ENCODE measurements at regions not wholly inside any gene's neighbourhood (a gene's known extent, or its start where the extent isn't known, plus 50 kb on each side); places are given as distances from the start of the nearest gene placed in this dataset.
"Not testable (repeated sequence)": the region's sequence is repeated elsewhere in the genome, so short reads cannot be mapped to it uniquely, and the experiment has no call there.

DNA sequence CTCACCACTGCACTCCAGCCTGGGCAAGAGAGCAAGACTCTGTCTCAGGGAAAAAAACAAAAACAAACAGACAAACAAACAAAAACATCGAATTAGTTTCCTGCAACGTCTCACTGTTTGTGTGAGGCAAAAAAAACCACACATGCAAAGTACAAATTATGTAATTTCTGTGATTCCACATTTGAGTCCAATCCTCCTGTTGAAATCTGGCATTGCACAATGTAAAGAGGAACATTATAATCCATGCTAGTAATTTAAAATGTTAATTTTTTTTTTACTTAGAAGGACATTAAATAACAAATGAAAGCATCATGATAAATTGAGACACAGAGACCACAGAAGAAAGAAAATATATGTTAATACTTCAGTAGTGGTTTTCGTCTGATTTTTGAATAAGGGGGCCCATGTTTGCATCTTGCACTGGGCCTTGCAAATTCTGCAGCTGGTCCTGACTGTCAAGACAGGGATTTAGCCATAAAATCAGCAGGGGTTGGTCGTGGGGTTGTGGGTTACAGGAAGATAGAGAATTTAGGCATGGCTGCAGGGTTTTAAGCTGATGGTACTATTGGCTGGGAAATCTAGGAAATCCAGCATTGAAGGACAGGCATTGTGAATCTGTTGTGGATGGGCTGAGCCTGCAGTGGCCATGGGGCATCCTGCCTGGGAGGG, 102.6 kb upstream of the ALDH3B2 start:
- Mint-ChIP-seq H3K36me3 (ENCODE audit: low read depth) (no peaks in the 10 kb centered on the region), H3K27ac (no peak overlapping the region), H3K4me1 (ENCODE audit: low read depth) (no peaks in the 10 kb centered on the region), H3K4me3 (ENCODE audit: low read depth) (no peak overlapping the region), H3K27me3 (ENCODE audit: low read depth) (peaks cover 39% of the 10 kb centered on the region), H3K9me3 (no peaks in the 10 kb centered on the region)
- DNase-seq (ENCODE audit: low spot score) = no peak
- intact Hi-C loops (cut with micrococcal nuclease) = no loop called here

DNA sequence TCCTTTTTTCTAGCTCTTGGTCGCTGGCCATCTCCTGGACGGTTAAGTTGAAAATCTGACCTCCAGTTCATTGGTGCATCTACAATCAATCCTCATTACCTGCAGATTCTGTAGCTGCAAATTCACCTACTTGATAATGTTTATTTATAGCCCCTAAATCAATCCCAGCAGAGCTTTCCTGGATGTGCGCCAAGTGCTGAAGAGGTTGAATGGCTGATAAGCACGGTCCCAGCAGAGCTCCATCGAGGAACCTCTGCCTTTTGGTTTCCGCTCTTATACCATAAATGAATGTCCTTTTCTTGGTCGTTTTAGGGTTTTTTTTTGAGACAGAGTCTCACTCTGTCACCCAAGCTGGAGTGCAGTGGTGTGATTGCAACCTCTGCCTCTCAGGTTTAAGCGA, 99.8 kb upstream of the ALDH3B2 start:
- intact Hi-C loops (cut with micrococcal nuclease); H3K4me1 Mint-ChIP-seq (ENCODE audit: low read depth); H3K4me3 Mint-ChIP-seq (ENCODE audit: low read depth); DNase-seq (ENCODE audit: low spot score); H3K27ac Mint-ChIP-seq; H3K36me3 Mint-ChIP-seq (ENCODE audit: low read depth); H3K9me3 Mint-ChIP-seq: not testable (repeated sequence)
- H3K27me3 Mint-ChIP-seq (ENCODE audit: low read depth) = peaks cover 34% of the 10 kb centered on the region

DNA sequence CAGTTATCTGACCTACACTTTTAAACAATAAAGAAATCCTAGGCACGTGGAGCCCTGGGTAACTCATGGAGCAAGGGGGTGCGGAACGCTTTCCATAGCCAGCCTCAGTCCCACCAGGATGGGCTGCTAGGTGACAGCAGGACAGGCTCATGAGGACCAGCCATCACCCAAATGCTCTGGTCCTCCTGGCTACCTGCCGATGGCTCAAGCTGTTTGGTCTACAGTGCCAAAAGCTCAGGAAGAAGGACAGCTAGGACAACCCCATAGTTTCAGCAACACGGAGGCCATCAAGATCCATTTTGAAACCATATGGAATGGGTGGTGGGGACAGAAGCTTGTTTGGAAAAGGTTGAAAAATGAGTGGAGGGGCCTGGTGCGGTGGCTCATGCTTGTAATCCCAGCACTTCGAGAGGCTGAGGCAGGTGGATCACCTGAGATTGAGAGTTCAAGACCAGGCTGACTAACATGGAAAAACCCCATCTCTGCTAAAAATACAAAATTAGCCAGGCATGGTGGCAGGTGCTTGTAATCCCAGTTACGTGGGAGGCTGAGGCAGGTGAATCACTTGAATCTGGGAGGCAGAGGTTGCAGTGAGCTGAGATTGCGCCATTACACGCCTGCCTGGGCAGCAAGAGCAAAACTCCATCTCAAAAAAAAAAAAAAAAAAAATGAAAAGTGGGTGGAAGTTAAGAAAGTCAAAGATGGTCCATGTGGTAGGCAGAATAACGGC, 93.7 kb upstream of the ALDH3B2 start:
- H3K4me3 Mint-ChIP-seq (ENCODE audit: low read depth); H3K27ac Mint-ChIP-seq; H3K4me1 Mint-ChIP-seq (ENCODE audit: low read depth); H3K36me3 Mint-ChIP-seq (ENCODE audit: low read depth); DNase-seq (ENCODE audit: low spot score); intact Hi-C loops (cut with micrococcal nuclease); H3K9me3 Mint-ChIP-seq: not testable (repeated sequence)
- peaks cover 19% of the 10 kb centered on the region for H3K27me3 Mint-ChIP-seq (ENCODE audit: low read depth)

DNA sequence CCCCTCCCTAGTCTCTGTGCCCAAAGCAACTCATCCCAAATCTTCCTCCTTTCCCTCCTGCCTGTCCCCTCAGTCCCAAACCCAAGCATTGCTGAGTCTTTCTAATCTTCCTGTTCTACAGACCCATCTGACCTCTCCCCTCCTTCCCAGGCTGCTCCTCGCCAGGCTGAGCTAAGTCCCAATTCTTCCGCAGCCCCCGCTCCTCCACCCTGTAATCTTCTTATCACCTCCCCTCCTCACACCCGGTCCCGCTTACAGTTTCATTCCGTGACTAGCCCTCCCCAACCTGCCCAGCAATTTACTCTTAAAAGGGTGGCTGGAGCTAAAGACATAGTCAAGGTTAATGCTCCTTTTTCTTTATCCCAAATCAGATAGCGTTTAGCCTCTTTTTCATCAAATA, 86.8 kb upstream of the ALDH3B2 start:
- H3K9me3 Mint-ChIP-seq; H3K27ac Mint-ChIP-seq; intact Hi-C loops (cut with micrococcal nuclease); H3K4me3 Mint-ChIP-seq (ENCODE audit: low read depth); H3K36me3 Mint-ChIP-seq (ENCODE audit: low read depth); H3K4me1 Mint-ChIP-seq (ENCODE audit: low read depth); DNase-seq (ENCODE audit: low spot score): not testable (repeated sequence)
- H3K27me3 Mint-ChIP-seq (ENCODE audit: low read depth) = peaks cover 15% of the 10 kb centered on the region

DNA sequence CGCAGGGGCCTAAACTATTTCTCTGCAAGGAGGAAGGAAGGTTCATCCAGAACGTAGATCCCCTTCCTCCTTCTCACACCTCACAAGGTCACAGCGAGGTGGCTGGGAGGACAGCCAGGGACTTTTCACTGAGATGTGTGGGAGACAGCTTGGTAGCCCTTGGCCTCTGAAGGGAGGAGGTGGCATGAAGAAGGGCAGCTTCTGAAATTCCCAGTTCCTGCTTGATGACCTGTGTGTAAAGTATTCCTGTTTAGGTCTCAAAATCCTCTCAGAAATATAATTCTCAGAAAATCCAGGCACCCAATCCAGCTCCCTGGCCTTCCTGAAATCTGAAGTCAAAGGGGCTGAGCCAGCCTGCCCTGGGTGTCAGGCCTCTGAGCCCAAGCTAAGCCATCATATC, 84.9 kb upstream of the ALDH3B2 start:
- peaks cover 16% of the 10 kb centered on the region for H3K27me3 Mint-ChIP-seq (ENCODE audit: low read depth)
- H3K36me3 Mint-ChIP-seq (ENCODE audit: low read depth); H3K4me3 Mint-ChIP-seq (ENCODE audit: low read depth); intact Hi-C loops (cut with micrococcal nuclease); H3K9me3 Mint-ChIP-seq; H3K27ac Mint-ChIP-seq; DNase-seq (ENCODE audit: low spot score); H3K4me1 Mint-ChIP-seq (ENCODE audit: low read depth): not testable (repeated sequence)

DNA sequence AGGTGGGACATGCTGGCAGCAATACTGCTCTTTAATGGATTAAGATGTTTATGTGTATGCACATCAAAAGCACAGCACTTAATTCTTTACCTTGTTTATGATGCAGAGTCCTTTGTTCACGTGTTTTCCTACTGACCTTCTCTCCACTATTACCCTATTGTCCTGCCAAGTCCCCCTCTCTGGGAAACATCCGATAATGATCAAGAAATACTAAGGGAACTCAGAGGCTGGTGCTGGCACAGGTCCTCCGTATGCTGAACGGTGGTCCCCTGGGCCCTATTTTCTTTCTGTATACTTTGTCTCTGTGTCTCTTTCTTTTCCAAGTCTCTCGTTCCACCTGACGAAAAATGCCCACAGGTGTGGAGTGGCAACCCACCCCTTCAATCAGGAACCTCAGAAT, 84.0 kb upstream of the ALDH3B2 start:
- DNase-seq (ENCODE audit: low spot score); H3K36me3 Mint-ChIP-seq (ENCODE audit: low read depth); H3K27ac Mint-ChIP-seq; H3K9me3 Mint-ChIP-seq; H3K4me1 Mint-ChIP-seq (ENCODE audit: low read depth); intact Hi-C loops (cut with micrococcal nuclease); H3K4me3 Mint-ChIP-seq (ENCODE audit: low read depth): not testable (repeated sequence)
- peaks cover 13% of the 10 kb centered on the region for H3K27me3 Mint-ChIP-seq (ENCODE audit: low read depth)

DNA sequence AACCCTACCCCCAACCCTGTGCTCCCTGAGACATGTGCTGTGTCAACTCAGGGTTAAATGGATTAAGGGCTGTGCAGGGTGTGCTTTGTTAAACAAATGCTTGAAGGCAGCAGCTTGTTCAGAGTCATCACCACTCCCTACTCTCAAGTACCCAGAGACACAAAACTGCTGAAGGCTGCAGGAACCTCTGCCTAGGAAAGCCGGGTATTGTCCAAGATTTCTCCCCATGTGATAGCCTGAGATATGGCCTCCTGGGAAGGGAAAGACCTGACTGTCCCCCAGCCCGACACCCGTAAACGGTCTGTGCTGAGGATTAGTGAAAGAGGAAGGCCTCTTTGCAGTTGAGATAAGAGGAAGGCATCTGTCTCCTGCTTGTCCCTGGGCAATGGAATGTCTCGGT, 83.6 kb upstream of the ALDH3B2 start:
- H3K9me3 Mint-ChIP-seq; H3K36me3 Mint-ChIP-seq (ENCODE audit: low read depth); H3K4me3 Mint-ChIP-seq (ENCODE audit: low read depth); H3K4me1 Mint-ChIP-seq (ENCODE audit: low read depth); H3K27ac Mint-ChIP-seq; DNase-seq (ENCODE audit: low spot score); intact Hi-C loops (cut with micrococcal nuclease): not testable (repeated sequence)
- H3K27me3 Mint-ChIP-seq (ENCODE audit: low read depth) = peaks cover 13% of the 10 kb centered on the region

DNA sequence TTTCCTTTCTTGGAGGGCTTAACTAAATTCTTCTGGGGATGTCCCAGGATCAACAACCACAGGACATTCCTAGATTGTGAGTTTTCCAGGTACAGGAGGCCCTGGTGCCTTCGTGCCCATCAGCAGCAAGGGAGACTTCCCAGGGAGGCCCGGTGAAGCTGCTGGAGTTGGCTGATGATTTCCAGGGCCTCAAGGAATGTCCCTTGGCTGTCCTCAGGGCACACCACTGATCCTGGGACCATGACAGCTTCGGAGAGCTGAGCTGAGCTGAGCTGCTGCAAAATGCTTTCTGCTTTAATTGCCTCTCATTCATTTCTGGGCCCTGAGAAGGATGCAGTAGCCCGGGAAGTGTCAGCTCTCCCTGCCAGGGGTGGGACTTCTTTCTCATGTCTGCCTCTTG, 79.4 kb upstream of the ALDH3B2 start:
- H3K27me3 Mint-ChIP-seq (ENCODE audit: low read depth); H3K27ac Mint-ChIP-seq; H3K36me3 Mint-ChIP-seq (ENCODE audit: low read depth); H3K9me3 Mint-ChIP-seq; H3K4me3 Mint-ChIP-seq (ENCODE audit: low read depth); DNase-seq (ENCODE audit: low spot score); intact Hi-C loops (cut with micrococcal nuclease); H3K4me1 Mint-ChIP-seq (ENCODE audit: low read depth): not testable (repeated sequence)

DNA sequence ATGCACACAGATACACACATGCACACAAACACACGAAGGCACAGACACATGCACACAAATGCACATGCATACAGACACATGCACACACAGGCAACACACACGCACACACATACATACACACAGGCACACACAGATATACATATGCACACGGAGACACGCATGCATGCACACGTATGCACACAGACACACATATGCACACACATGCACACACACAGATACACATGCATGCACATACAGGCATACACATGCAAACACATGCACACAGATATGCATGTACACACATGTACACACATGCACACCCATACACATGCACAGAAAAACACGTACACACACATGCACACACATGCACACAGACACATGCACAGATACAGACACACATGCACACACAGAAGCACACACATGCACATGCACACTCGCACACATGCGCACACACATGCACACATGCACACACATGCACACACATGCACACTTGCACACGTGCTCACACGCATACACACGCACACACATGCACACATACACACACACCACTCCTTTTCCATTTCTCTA, 70.8 kb upstream of the ALDH3B2 start:
- intact Hi-C loops (cut with micrococcal nuclease) = no loop called here
- H3K36me3 Mint-ChIP-seq (ENCODE audit: low read depth) = no peaks in the 10 kb centered on the region
- no peak for DNase-seq (ENCODE audit: low spot score)
- H3K27ac Mint-ChIP-seq = no peak overlapping the region
- H3K27me3 Mint-ChIP-seq (ENCODE audit: low read depth) = peaks cover 4% of the 10 kb centered on the region
- no peaks in the 10 kb centered on the region for H3K4me1 Mint-ChIP-seq (ENCODE audit: low read depth)
- H3K4me3 Mint-ChIP-seq (ENCODE audit: low read depth) = no peak overlapping the region
- H3K9me3 Mint-ChIP-seq = peaks cover 8% of the 10 kb centered on the region

DNA sequence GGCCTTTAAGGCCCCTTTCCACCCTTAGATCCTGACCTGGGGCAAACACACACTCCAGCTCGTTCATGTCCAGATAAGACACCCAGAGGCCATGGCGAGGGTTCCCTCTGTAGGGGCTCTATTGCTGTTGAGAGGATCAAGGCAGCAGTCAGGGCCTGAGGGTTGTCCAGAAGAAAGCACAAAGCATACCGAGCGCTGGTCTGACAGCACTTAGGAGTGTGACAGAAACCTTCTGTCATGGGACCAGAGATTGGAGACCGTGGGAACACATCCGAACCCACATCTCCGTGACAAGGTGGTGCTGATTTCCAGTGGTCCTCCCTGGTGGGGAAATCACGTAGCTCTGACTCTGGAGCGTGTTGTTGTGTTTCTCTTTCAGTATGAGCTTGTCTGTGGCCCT, 69.8 kb upstream of the ALDH3B2 start:
- intact Hi-C loops (cut with micrococcal nuclease); H3K36me3 Mint-ChIP-seq (ENCODE audit: low read depth); H3K9me3 Mint-ChIP-seq; DNase-seq (ENCODE audit: low spot score); H3K27ac Mint-ChIP-seq; H3K27me3 Mint-ChIP-seq (ENCODE audit: low read depth); H3K4me1 Mint-ChIP-seq (ENCODE audit: low read depth); H3K4me3 Mint-ChIP-seq (ENCODE audit: low read depth): not testable (repeated sequence)

DNA sequence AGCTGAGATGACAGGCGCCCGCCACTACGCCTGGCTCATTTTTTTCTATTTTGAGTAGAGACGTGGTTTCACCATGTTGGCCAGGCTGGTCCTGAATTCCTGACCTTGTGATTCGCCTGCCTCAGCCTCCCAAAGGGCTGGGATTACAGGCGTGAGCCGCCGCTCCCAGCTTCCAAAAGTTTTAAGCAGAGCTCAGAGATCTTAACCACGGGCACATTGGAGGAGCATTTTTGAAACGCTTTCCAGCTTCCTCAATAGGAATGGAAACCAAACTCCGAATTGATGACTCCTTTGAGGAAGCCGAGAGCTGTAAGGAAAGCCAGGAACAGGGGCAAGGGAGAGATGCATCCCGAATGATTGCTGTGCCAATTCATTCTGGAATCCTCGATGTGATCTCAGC, 63.8 kb upstream of the ALDH3B2 start:
- DNase-seq (ENCODE audit: low spot score); H3K27me3 Mint-ChIP-seq (ENCODE audit: low read depth); H3K36me3 Mint-ChIP-seq (ENCODE audit: low read depth); H3K4me1 Mint-ChIP-seq (ENCODE audit: low read depth); H3K4me3 Mint-ChIP-seq (ENCODE audit: low read depth); H3K9me3 Mint-ChIP-seq; intact Hi-C loops (cut with micrococcal nuclease); H3K27ac Mint-ChIP-seq: not testable (repeated sequence)

DNA sequence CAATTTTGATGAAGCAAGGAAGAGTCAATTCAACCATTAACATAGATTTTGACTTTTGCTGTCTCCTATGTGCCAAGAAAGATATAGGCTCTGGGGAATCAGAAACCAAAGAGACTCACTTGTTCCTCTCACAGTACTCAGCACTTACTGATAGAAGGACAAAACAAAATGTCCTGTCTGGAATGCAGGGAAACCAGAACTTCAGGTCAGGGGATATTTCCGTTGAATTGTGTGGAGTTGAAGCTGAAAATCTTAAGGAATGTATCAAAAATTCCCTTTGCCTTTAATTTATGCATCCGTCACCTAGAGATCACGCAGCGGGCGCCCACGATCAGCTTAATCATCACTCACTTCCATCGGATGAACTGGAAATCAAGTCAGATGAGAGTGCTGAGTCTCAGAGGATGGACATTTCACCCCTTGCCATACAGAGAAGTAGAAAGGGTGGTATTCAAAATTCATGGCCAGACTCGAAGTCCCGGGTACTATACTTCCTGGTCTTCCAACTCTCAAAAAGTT, 63.2 kb upstream of the ALDH3B2 start:
- H3K27ac Mint-ChIP-seq; H3K36me3 Mint-ChIP-seq (ENCODE audit: low read depth); H3K4me3 Mint-ChIP-seq (ENCODE audit: low read depth); H3K9me3 Mint-ChIP-seq; H3K4me1 Mint-ChIP-seq (ENCODE audit: low read depth); intact Hi-C loops (cut with micrococcal nuclease); DNase-seq (ENCODE audit: low spot score): not testable (repeated sequence)
- peaks cover 12% of the 10 kb centered on the region for H3K27me3 Mint-ChIP-seq (ENCODE audit: low read depth)

DNA sequence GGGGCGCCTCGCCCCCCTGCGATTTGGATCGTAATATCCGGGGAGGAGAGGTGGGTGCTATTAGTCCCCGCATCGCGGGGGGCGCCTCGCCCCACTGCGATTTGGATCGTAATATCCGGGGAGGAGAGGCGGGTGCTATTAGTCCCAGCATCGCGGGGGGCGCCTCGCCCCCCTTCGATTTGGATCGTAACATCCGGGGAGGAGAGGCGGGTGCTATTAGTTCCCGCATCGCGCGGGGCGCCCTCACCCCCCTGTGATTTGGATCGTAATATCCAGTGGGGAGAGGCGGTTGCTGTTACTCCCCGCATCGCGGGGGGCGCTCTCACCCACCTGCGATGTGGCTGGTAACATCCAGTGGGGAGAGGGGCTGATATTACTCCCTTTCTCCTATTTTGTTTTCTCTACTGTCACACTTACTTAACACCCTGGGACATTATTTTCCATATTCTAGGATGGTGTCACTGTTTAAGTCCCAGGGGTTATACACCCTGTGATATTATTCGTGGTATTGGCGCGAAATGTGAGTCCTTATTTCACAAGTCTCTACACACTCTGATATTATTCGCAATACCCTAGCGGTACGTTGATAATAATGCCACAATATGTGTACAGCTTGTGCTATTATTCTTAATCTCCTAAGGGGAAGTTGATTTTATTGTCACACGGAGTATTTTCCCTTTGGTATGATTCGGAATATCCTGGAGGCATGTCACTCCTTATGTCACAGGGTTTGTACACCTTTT, 57.8 kb upstream of the ALDH3B2 start:
- Mint-ChIP-seq H3K36me3 (ENCODE audit: low read depth) (no peaks in the 10 kb centered on the region), H3K27ac (no peak overlapping the region), H3K9me3 (no peaks in the 10 kb centered on the region), H3K4me1 (ENCODE audit: low read depth) (peaks cover 12% of the 10 kb centered on the region), H3K4me3 (ENCODE audit: low read depth) (no peak overlapping the region), H3K27me3 (ENCODE audit: low read depth) (peaks cover 15% of the 10 kb centered on the region)
- peak; percentile 12 for DNase-seq (ENCODE audit: low spot score)
- intact Hi-C loops (cut with micrococcal nuclease) = no loop called here

Data from activated T-helper 2 cell treated with anti-CD3 and anti-CD28 coated beads, Interferon-gamma antibody, Interleukin-2, Interleukin-4, amounts not matched to agents 10 μg/mL and 5 μg/mL and 100 μg/mL, durations not matched to agents 14 hours and 24 hours and 36 hours (primary cell).